ENCODE measurements at regions not wholly inside any gene's neighbourhood (a gene's known extent, or its start where the extent isn't known, plus 50 kb on each side); places are given as distances from the start of the nearest gene placed in this dataset.
"Not testable (repeated sequence)": the region's sequence is repeated elsewhere in the genome, so short reads cannot be mapped to it uniquely, and the experiment has no call there.

DNA sequence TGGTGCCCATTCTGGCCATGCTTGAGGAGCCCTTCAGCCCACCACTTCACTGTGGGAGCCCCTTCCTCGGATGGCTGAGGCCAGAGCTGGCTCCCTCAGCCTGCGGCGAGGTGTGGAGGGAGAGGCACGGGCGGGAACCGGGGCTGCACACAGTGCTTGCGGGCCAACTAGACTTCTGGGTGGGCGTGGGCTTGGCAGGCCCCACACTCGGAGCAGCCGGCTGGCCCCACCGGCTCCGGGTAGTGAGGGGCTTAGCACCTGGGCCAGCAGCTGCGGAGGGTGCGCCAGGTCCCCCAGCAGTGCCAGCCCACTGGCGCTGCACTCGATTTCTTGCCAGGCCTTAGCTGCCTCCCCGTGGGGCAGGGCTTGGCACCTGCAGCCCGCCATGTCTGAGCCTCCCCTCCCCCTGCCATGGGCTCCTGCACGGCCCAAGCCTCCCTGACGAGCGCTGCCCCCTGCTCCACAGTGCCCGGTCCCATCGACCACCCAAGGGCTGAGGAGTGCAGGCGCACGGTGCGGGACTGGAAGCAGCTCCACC is 554.2 kb downstream of the GABRG2 start:
- DNase-seq (ENCODE audit: low read depth), result not testable (repeated sequence)

DNA sequence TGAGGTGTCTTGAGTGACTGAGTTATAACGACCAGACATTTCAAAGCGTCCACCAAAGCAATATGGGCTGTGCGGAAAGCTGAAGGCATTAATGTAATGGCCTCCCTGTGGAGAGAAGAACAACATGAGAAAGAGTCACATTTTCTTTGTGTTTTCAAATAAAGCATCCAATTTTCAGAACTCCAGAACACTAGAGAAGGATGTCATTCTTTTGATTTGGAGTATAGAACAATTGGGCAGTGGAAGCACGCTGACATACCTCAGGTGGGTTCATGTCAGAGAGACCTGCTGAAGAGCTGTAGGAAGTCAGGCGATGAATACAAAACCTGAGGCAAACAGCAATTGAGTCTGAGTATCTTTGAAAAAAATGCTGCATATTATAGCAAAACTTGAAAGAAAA is 556.5 kb downstream of the GABRG2 start:
- DNase-seq (ENCODE audit: low read depth), result no peak

DNA sequence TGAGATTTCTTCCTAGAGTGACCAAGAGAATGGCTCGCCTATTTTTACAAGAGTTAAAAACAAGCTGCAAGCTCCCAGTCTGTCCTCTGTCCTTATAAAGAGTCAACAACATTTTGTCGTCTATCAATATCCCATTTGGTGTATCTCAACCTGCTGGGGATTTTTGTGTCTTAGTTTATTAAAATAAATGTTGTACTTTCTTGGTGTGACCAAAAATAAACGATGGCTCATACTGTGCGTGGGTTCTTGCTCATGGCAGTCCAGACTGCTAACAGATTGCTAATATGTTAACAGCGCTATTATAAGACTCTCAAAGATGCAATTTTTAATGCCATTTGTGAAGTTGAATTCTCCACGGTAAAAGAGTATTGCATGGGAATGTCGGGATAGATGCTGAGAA is 569.9 kb downstream of the GABRG2 start:
- DNase-seq (ENCODE audit: low read depth), result no peak

DNA sequence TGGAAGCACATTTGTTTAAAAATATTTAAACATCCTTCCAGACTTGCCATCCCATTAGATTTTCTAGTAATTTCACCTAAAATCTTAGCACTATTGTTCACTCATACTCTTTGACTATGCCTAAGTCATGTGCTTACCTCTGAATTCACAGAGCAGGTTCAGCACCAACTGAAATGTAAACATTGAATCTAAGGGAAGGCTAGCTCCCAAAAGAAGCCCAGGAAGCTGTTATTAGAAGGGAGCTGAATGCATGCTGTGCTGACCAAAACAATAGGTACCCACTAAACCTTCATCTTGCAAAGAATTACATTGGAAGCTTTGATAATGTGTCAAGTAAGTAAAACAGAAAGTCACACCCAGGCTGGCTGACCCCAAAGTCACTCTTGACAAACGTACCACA is 571.3 kb downstream of the GABRG2 start:
- no peak for DNase-seq (ENCODE audit: low read depth)

DNA sequence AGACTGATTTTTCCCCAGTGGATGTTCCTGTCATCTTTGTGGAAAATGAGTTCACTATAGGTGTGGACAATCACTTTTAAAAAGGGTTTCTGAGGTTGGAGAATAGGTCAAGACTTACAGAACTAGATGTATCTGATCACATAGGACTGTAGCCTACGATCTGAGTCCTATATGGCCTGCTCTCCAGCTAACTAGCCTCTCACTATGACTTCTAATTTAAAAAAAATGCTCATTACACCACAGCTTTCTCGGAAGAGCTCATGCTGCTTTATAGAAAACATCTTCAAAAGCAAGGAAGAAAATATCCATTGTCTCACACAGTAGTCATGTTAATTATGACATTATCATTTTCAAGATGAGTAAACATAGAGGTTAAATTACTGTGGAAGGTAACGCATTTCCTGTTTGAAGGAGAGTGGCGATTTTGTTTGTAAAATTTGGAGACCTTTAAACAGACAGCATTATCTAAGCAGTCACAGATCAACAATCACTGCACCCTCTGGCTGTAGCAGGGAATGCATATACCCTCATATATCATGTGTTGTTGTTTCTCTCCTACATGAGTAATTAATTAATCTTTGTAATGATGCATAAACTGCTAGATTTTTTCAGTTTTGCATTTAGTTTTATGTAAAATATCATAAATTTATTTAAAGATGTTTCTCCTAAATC is 573.7 kb downstream of the GABRG2 start:
- no peak for DNase-seq (ENCODE audit: low read depth)

DNA sequence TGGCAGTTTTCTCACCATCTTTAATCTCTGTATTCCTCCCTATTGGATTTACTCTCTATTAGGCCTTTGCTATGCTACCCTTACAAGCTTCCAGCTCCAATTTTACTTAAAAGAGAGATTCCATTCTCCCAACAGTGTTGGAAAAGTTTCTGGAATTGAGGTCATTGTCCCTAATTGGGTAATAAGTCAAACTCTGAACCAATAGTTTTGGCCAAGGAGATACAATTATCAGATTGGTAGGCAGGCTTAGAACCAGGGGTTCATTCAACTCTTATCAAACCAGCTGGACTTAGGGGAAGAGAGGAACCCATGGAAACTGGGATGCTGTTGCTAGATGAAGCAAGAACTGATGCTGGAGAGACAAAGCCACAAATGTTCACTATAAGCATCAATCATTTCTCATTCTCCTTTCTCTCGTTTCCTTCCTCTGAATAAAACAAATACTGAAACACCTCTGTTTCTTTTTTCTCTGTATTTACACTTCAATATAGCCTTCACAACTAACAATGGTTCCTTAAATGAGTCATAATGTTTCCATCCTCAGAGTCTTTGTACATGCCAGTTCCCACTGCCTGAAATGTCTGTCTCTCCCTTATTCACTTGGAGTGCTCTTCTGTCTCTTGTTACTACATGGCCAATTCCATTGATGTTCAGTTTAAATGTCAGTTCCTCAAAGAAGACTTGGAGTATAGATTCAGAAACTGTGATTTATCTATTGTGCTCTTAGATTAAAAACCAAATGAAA is 587.3 kb downstream of the GABRG2 start:
- no peak for DNase-seq (ENCODE audit: low read depth)

DNA sequence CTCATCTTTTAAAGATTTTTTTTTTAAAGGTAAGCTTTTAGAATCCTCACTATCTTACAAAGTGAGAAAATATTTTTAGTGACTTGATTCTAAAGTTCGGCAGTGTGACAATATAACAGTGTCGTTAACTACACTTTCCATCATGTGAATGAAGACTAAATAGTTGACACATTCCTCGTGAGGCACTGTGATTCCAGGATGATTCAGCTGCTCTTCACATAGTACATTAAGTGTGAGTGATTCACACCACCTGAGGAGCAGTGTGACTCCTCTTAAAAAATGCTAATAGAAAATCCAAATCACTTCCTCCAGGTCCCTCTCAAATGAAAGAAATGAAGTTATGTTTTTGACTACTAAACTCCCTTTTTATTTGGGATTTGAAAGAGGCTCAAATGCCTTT is 589.5 kb downstream of the GABRG2 start:
- DNase-seq (ENCODE audit: low read depth), result no peak

DNA sequence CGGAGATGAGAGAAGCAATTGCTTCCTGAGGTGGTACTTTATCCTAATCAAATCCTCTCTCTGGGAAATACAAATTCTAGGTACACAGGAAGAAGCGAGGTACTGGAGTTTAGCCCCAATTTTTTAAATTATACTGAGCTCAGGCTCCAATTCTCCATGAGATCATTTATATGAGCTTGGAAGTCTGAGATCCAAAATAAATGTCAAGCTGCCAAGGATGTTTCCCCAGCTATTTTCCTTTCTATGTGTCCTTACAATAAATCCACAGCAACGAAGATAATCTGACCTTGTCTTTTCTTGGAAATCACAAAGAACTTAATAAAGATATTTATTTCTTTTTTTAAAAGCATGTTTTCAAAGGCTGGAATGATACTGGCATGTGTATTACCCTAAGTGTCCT is 597.3 kb downstream of the GABRG2 start:
- no peak for DNase-seq (ENCODE audit: low read depth)

DNA sequence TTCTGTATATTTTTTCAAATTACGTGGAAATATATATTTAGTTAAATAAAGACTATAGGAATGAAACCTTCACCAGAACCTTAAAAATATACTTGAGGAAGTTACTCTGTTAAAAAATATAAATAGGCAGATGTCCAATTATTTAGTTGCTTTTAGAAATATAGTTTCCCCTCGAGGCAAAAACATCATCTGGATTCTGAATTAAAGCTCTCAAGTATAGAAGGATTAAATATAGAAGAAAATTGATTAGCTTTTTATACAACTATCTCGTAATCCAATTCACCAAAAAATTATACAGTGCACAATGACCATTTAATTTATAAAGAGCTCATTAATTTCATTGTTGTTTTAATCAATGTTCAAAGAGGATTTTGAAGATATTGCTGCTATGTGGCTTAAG is 601.4 kb downstream of the GABRG2 start:
- DNase-seq (ENCODE audit: low read depth), result no peak

DNA sequence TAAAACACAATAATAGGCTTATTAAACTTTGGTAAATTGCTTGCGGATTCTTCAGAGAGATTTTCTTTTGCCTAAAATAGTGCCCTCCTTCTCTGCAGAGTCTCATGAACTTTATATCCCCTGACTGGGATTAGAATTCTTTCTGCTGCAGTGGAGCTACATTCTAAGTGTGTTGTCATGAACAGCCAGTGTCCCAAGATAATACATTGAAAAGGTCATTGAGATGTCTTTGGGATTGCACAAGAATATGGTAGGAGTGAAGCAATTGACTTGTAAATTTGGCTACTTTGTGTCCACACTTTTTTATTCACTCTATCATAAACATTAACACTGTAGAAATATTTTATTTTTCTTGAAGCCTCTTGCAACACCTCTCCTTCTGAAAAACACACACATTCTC is 604.5 kb downstream of the GABRG2 start:
- DNase-seq (ENCODE audit: low read depth), result no peak

DNA sequence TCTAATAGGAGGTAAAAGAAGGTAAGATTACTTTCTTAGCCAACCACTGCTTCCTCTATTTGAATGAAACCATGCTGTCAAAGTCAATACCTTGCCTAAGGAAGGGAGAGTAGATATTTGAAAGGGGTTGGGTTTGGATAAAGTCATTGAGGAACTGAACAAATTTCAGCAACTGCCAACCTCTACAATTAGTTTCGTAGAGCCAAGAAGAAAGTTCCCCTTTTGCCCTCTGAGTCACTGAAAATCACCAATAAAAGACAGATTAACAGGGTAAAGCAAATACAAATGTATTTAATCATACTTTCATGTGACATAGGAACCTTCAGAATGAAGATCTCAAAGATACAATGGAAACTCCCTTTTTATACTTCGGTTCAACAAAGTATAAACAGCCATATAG is 615.7 kb downstream of the GABRG2 start:
- DNase-seq (ENCODE audit: low read depth), result no peak

DNA sequence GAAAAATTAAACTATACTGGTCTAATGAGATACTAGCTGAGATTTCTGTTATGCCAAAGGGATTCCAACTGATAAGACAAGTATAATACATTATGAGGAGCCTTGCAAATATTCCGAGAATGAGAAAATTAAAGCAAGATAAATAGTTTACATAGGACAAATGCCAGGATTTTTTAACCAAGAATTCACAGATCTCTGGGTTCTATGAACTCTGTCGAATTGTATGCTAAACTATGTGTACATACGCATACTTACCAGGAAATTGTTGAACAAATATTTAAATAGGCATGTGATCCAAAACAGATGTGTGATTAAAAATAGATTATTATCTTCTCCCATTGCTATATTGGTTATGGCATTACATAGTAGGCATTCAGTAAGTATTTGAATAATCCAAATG is 616.6 kb downstream of the GABRG2 start:
- DNase-seq (ENCODE audit: low read depth), result no peak

DNA sequence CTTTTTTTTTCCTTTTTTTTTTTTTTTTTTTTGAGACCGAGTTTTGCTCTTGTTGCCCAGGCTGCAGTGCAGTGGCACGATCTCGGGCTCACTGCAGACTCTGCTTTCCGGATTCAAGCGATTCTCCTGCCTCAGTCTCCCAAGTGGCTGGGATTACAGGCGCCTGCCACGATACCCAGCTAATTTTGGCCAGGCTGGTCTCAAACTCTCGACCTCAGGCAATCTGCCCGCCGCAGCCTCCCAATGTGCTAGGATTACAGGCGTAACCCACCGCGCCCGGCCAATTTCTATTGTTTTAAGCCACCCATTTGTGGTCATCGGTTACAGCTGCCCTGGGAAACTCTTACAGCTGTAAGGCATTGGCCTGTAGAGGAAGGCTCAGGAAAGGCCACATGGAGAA is 617.7 kb downstream of the GABRG2 start:
- no peak for DNase-seq (ENCODE audit: low read depth)

DNA sequence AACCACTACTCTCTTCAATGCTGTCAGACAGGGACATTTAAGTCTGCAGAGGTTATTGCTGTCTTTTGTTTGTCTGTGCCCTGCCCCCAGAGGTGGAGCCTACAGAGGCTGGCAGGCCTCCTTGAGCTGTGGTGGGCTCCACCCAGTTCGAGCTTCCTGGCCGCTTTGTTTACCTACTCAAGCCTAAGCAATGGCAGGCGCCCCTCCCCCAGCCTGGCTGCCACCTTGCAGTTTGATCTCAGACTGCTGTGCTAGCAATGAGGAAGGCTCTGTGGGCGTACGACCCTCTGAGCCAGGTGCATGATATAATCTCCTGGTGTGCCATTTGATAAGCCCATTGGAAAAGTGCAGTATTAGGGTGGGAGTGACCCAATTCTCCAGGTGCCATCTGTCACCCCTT is 628.7 kb downstream of the GABRG2 start:
- not testable (repeated sequence) for DNase-seq (ENCODE audit: low read depth)

DNA sequence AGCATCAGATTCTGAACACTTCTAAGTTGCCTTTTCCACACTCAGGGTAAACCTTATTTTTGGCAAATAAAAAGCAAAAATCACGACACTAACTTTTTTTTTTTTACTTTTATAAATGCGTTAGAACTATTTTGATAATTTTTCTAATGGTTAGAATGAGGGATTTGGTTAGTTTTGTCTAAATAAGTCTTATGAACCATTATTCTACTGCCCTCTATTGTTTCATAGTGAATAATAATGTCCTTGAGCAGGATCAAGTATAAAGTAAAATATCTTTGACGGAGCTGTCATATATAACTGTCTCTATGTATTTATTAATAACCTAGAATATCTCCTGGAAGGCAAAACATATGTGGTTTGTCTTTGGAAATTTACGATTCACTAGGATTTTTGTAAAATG is 631.8 kb downstream of the GABRG2 start:
- DNase-seq (ENCODE audit: low read depth), result no peak

DNA sequence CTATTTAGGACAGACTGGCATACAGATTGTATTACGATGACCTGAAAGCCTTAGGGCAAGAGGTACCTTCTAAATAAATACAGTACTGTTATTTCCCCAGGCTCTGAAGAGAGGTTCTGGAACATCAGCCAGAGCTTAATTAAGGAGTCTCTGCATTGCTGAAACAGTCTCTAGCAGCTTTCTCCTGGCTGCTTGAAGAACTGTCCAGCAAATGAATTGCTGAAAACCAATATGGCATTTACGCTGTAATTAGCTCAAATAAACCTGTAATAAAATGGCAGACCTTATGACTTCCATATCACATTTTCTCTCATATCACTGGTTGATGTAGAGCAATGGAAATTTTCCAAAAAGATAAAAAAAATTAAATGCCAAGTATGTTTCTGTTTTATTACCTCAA is 636.3 kb downstream of the GABRG2 start:
- DNase-seq (ENCODE audit: low read depth), result no peak

DNA sequence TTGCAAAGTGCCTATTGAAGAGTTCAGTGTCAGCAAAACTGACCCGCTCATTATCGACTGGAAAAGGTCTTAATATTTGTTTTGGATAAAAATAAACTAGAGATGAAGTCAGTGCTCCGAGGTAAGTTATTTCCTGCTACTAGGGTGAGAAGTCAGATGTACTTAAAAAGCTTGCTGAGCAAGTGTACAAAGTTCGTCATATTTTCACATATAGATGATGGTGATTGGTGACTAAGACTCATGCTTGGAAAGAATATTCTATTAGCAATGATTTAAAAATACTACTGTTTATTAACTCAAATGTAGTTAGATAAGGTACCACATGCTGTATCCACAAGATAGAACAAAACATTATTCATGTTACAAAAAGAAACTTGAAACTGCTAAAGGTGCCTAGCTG is 643.7 kb downstream of the GABRG2 start:
- DNase-seq (ENCODE audit: low read depth), result no peak

DNA sequence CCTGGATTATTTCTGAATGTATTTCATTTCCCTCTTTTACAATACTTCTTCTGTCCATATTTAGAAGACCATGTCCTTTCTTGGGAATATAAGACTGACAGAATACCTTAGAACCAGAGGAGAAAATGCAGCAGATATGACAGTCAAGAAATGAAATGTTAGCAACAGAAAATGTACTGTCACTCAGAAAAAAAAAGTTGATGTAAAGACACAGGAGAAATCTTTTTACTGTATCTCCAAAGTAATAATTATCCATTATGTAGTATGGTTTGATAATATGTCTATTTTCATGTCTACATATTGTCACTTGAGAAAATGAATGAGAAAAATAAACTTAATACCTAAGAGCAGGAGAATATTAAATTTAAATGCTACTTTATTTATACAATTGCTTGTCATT is 652.1 kb downstream of the GABRG2 start:
- DNase-seq (ENCODE audit: low read depth), result no peak

DNA sequence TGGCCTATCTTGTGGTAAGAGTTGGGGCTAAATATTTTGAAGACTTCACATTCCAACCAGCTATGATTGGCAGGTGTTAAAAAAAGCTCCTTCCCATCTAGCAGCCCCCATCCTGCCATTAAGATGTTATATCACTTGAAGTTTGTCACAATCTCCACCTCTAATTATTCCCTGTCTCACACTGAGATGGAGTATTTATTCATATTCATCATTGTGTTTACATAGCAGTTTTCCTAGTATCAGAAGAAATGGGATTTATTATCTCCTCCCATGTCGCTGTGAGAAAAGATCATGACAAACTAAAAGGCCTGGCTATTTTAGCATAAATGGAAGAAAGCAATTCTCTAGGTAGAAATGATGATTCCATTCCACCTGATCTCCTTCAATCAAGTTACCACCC is 653.6 kb downstream of the GABRG2 start:
- no peak for DNase-seq (ENCODE audit: low read depth)

DNA sequence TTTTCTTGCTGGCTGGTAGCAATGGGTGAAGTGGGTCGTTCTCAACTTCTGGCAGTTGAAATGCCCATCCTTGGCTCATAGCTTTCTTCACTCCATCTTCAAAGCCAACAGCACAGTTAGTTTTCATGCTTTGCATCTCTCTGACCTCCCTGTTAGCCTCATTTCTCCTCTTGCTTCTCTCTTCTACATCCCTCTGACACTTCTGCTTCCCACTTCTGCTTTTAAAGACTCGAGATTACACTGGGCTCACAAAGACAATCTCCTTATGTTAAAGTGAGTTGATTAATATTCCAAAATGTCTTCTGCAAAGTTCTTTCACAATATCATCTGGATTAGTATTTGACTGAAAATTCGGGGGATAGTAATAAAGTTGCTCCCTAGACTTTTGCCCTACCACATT is 684.8 kb upstream of the CCNG1 start:
- no peak for DNase-seq (ENCODE audit: low read depth)

DNA sequence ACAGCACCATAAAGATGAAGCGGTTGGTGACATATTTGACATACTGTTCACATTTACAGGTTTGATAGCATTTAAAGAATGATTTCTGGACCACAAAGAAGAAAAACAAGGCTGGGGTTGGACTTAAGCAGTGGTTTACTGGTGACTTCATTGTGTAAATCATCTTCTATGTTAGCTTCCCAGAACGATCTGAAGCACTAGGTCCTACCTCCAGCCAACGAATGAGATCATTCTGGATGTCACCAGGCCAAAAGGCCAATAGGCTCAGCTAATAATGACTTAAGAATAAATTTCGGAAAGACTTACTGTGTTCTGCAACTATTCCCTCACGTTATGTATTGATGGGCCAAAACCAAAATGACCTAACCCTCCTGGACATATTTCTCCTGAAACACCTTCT is 675.3 kb upstream of the CCNG1 start:
- no peak for DNase-seq (ENCODE audit: low read depth)

DNA sequence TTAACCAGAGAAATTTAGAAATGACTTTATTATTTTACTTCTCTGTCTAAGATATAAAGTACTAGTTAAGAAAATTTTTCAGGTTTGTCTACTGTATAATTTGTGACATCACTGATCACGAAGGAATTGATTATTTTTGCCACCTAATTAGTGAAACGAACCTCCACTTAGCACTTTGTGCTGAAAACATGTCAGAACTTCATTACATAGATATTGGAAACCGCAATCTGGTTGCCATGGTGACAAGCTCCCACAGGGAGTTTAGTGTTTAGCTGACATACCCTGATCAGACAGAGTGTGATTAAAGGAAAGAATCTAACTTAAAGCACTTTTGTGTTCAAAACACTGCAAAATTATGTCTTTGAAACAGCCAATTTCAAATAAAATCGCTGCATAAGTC is 668.4 kb upstream of the CCNG1 start:
- DNase-seq (ENCODE audit: low read depth), result no peak

DNA sequence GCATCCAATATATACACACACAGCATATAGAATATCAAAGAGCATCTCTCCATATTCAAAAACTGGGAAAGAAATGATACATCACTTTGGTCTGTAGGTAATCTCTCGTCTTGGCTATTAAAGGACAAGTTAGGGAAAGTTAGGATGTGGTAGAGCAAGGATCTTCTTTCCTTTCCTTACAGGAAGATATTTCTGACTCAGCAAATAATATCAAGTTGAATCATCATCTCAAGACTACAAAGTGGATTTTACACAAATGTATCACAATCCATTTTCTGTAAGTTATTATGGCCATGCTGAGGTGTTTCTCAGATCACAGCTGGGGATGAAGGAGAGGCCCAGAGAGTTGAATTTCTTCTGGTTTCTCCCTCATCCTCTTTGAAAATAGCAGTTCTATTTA is 651.7 kb upstream of the CCNG1 start:
- no peak for DNase-seq (ENCODE audit: low read depth)

DNA sequence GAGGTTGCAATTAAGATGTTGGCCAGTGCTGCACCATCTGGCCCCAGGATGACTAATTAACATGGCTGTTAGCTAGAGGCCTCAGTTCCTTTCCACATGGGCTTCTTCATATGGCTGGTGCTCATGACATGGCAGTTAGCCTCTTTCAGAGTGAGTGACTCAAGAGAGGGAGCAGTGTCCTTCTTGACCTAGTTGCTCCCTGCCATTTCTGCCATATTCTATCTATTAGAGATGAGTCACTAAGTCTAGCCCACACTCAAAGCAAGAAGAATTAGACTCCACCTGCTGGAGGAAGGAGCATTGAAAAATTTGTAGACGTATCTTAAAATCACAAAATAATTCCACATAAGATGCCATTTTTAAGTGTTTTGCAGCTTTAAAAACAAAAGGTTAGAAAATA is 651.2 kb upstream of the CCNG1 start:
- DNase-seq (ENCODE audit: low read depth), result no peak

Data from CMK (cell line).